ENCODE measurements at regions not wholly inside any gene's neighbourhood (a gene's known extent, or its start where the extent isn't known, plus 50 kb on each side); places are given as distances from the start of the nearest gene placed in this dataset.

DNA sequence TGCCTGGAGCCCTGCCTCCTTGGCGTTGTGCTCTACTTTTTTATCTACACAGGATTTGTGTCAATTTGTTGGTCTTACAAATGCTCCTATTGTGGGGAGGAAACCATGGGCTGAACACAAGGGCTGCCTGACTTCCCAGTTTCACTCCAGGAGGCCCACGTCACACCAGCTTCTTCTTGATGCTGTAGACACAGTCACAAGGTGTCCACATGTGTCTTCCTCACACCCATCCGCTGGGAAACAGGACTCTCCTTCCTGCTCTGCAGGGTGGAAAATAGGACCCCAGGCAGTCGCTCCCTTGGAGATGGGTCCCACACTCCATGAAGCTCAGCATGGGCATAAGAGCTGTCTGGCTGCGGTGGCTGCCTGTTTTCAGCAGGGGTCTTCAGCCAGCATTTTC, 468.2 kb downstream of the EPHA4 start:
- TF ChIP-seq POLR2A (IDR thresholded peaks at IDR 0.05), result no peak
- TF ChIP-seq, protein P1, sequence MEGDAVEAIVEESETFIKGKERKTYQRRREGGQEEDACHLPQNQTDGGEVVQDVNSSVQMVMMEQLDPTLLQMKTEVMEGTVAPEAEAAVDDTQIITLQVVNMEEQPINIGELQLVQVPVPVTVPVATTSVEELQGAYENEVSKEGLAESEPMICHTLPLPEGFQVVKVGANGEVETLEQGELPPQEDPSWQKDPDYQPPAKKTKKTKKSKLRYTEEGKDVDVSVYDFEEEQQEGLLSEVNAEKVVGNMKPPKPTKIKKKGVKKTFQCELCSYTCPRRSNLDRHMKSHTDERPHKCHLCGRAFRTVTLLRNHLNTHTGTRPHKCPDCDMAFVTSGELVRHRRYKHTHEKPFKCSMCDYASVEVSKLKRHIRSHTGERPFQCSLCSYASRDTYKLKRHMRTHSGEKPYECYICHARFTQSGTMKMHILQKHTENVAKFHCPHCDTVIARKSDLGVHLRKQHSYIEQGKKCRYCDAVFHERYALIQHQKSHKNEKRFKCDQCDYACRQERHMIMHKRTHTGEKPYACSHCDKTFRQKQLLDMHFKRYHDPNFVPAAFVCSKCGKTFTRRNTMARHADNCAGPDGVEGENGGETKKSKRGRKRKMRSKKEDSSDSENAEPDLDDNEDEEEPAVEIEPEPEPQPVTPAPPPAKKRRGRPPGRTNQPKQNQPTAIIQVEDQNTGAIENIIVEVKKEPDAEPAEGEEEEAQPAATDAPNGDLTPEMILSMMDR (IDR thresholded peaks at IDR 0.05), result no peak

All from thyroid gland (tissue), 4 donors.